GM18507 (cell line): ENCODE measurements at regions not wholly inside any gene's neighbourhood (a gene's known extent, or its start where the extent isn't known, plus 50 kb on each side); places are given as distances from the start of the nearest gene placed in this dataset.

ENCODE experiments used
- DNase-seq: peaks from one replicate; pipeline ENCODE4 v3.0.0; 2011; ENCODE audit warnings: low read depth; ENCODE audit not compliant: insufficient read length; ENCODE audit errors: extremely low spot score
- FAIRE-seq: peaks from 2 replicates; lab custom pipeline; 2011; peaks lifted over from hg19 to GRCh38; lab: Jason Lieb, UNC

DNA sequence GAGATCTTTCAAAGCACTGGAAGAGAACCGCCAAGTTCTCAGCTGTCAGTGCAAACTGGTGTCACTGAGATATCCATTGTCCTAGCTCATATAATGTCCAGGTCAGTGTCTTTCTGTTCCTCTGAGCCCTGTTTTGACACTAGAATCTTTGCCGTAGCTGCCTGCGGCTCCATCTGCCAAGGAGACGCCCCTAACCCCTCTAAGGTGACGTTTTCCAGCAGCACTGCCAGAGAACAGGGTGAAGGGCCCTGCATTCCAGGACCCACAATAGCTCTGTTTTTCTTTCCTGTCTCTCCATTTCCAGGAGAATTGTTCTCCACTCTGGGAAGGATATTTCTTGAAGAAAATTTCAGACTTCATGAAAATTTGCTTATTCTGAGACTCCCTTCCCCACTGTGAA is 181.7 kb upstream of the SLC39A10 start:
- FAIRE-seq (no peak), DNase-seq (no peak)

DNA sequence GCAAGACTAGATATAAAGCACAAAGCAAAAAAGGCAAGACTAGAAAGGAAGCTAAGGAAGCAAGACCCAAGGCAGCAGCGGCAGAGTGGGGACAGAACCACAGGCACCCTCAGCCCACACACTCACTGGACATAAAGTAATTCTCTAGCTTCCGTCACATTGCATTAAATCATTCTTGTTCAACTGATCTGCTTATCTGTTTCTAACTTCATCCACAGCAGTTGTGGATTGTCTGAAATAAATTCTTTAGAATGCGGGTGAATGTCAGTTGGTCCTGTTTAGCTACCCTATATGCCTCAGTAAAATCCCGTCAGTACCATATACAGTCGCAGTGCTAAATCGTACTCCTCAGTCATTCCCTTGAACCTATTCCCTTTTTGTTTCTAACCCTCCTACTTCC is 183.2 kb upstream of the SLC39A10 start:
- DNase-seq (no peak), FAIRE-seq (no peak)

DNA sequence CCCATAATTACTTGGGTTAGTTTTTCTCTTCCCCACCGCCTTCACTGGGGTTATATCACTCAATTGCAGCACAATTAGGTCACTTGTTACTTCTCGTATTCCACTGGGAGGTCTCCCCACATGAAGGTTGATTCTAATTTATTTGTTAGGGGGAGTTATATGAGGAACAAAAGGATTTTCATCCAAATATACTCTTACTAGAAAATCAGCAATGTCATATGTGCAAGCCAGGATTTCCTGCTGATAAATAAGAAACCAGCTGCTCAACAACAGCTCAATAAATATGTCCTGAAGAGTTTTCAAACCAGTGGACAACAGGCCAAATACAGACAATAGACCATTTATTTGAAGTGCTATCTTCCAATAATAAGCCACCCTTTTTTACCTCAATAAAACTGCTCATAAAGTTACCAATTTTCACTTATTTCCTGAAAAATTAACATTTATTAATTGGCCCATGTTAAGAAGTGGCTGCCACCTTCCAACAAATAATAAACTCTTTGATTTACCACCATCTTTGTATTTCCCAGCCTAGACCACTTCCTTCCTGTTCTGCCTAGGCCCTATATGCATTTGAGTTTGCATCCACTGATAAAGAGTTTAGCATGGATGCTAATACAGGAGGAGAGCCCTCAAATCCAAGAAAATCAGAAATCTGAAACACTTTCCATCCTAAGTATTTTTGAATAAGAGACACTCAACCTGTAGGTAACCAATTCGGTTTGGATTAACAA is 184.4 kb upstream of the SLC39A10 start:
- no peak for DNase-seq
- FAIRE-seq = no peak

DNA sequence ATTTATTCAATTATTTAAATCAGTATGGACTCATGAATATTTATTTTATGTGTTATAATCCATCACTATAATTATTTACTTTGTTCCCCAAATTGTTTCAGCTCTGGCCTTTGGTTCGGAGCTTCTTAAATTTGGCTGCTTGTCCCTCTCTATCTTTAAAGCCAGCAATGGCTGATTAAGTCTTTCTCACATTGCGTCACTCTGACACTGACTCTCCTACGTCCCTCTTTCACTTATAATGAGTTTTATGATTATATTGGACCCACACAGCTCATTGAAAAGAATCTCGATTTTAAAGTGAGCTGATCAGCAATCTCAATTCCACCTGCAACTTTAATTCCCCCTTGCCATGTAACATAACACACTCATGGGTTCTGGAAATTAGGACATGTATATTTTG is 185.2 kb upstream of the SLC39A10 start:
- DNase-seq = no peak
- FAIRE-seq = no peak

DNA sequence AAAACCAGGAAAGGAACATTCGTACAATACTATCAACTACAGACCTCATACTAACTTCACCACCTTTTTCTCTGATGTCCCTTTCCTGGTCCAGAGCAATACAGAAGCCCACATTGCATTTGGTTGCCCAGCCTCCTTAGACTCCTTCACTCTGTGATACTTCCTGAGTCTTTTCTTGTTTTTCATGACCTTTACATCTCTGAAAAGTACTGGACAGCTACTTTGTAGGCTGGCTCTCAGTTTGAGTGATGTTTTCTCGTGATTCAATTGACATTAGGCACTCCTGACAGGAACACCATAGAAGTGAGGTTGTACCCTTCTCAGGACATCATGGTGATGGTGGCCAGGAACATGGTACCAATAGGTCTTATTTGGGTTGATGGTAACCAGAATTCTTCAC is 185.9 kb upstream of the SLC39A10 start:
- no peak for DNase-seq
- peak; percentile 47 for FAIRE-seq

DNA sequence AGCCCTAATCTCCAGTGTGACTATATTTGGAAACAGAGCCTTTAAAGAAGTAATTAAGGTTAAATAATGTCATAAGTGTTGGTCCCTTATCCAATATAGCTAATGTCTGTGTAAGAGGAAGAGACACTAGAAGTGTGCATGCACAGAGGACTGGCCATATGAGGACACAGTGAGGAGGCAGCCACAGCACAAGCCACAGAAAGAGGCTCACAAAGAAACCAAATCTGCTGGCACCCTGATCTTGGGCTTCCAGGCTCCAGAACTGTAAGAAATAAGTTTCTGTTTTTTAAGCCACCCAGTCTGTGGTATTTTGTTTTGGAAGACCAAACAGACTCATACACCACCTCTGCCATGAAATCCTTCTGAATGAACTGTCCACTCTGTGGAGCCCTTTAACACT is 186.4 kb upstream of the SLC39A10 start:
- DNase-seq = no peak

DNA sequence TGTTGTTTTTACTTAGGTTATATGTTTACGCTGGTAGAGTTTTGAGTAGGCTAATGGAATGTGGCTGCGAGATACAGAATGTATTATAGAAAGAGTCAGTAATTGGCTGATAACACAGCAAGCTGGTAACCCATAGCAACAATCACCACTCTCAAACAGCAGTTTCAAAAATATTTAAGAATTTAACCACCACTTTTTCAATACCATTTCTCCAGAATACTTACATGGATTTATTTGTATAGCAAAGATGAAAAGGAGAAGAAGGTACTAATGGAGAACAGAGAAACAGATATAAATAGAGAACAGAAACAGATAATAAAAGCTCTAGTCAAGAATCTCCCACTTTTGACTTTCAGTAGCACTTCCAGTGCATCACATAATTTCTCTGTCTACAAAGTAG is 188.3 kb upstream of the SLC39A10 start:
- FAIRE-seq (peak; percentile 79), DNase-seq (no peak)

More for the DNA sequence above, 186.4 kb upstream of the SLC39A10 start:
- peak; percentile 39 for FAIRE-seq

DNA sequence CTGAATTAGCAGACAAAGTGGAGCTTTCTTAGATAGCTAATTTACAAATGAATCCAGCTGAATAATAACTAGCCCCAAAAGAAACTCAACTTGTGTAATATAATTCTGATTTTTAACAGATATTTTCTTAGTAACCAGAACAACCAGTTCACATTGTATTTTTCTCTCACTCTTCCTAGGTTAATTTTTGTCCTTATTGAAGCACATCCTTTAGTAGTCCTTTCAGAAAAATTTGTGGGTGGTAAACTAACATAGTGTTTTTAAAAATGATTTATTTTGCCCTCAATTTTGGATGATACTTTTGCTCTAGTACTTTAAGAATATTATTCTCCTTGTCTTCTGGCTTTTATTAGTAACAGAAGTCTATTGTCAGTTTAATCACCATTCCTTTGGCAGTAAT is 190.6 kb upstream of the SLC39A10 start:
- FAIRE-seq = peak; percentile 59

DNA sequence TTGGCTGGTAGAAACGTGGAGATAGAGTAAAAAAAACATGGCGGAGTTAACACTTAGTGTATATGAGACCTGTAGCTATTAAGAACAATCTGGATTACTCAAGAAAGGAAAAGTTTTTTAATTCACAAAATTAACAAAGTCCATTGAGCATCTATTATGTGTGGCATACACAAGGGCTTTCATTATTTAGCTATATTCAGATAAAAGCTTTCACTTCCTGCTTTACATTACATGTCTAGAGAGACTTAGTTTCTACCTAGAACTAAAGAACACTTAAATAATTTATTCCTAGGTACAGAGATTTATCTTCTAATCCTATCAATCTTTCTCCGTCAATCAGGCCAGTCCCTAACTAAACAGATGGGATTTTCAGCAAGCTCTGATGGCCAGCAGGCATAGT is 196.0 kb upstream of the SLC39A10 start:
- DNase-seq = no peak
- no peak for FAIRE-seq

More for the DNA sequence above, 190.6 kb upstream of the SLC39A10 start:
- DNase-seq = no peak

DNA sequence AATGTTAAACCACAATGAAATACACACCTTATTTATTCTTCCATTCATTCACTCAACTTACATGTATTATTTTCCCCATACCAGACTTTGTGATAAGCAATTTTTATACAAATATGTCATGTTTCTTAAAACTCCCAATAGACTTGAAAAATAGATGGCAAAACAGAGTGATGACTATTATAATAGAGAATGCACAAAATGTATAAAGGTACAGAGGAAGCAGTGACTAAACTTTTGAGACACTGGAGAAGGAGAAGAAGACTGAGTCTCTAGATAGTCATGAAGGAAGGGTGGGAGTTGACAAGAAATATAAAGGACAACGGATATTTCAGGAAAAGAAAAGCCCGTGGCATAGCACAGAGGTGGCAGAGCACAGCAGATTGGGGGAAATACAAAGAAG is 198.1 kb upstream of the SLC39A10 start:
- DNase-seq = no peak
- FAIRE-seq = no peak

DNA sequence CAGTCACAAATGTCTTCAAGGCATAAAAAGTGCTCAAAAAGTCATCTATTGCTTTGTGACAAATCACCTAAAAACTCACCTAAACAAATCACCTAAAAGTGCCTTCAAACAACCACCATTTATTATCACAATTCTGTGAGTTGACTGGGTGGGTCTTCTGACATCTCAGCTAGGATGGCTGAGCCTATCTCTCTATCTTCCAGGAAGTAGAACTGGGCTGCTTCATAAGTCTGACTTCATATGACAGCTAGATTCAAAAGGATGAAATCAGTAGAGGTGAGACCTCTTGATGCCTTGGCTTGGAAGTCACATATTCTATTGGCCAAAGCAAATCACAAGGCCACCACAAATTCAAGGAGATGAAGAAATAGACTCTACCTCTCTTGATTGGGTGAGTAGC is 199.2 kb upstream of the SLC39A10 start:
- FAIRE-seq (no peak), DNase-seq (no peak)

DNA sequence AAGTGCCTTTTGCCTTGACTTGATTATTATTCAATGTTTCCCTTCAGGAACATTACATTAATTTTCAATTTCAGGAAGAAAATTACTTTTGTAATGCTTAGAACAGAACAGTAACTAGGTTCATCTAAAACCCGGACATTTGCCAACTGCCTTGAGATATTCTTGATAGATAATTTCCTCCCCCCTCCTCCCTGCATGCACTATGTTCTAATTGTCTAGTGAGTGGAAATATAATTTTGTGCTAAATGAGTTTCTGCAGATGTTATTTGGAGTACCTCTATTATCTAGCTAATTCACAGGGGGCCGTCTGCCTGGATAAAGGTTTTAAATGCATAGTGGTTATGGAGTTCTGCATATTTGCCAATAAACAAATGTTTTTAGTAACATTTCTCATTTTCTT is 200.3 kb upstream of the SLC39A10 start:
- no peak for DNase-seq
- FAIRE-seq = no peak

DNA sequence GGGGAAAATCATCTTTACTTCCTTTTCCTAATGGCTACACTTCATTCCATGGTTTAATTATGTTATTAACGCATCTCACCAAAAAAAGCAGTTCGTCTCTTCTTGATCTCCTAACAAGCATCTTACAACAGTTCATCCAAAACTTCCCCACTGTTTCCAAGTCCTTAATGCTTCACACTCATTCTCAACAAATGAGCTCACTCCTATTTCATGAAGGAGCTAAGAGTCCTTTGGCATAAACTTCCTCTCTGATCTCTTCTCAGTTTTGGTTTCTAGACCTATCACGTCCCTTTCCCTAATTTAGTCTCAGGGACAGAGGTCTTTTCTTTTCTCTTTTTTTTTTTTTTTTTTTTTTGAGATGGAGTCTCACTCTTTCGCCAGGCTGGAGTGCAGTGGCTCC is 205.9 kb upstream of the SLC39A10 start:
- DNase-seq (no peak), FAIRE-seq (no peak)

DNA sequence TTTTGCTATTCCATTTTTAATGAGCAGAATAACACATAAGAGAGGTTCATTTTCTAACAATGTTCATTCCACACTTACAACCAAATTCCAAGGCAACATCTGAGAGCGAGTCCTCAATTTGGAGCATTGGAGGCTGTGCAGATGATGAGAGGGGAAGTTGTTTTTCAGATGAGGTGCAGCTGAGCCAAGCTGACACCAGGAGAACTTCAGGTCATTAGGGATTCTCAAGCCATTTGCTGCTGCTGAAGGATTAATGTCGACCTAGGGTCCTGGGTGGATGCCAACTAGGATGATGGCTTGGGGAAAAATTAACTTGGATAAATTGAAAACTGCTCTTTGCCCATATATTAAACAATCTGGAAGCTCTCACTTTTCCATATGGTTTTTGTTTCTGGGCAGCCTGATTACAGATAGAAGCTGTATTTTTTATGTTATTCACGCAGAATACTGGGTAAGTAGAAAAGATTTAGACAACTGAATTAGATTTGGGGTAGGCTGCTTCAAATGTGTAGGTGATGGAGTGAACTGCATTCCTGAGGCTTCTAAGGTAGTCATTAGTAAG is 206.4 kb upstream of the SLC39A10 start:
- DNase-seq = no peak
- no peak for FAIRE-seq

DNA sequence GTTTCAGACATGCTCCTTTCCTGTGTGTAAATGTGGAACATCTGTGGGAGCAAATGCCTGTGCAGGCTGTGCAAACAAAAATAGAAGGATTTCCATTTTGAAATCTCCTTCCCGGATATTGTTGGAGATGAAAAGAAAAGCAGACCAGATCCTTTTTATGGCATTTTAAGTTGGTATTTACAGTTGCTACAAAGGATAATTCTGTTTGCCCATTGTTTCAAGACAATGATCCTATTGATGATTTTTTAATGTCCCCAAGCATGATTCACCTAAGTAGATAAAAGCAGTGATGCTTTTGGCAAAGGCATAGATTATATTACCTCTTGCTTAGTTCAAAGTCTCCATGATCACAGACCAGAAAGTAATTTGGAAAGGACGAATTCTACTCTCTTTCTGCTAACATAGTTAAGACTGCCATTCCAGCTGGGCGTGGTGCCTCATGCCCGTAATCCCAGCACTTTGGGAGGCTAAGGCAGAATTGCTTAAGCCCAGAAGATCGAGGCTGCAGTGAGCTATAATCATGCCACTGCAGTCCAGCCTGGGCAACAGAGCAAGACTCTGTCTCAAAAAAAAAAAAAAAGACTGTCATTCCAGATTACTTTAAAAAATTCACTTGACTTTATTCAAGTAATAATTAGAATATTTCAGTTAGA is 209.6 kb upstream of the SLC39A10 start:
- FAIRE-seq (no peak), DNase-seq (no peak)

DNA sequence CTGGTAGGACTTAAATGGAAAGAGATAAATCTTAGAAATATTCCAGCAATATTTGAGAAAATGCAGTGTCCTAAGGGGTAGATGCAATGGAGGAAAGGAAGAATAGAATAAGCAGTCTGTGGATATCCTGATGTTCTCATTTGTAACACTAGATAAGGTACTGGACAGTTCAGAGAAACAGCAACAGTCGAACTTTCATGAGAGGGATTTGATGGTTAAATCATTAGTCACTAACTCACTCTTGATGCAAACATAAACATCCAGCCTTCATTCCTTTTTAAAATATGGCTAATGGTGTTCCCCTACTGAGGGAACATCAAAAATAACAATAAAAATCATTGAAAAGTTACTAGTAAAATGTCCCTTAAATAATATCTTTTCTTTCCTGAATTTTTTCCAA is 211.4 kb upstream of the SLC39A10 start:
- no peak for DNase-seq

DNA sequence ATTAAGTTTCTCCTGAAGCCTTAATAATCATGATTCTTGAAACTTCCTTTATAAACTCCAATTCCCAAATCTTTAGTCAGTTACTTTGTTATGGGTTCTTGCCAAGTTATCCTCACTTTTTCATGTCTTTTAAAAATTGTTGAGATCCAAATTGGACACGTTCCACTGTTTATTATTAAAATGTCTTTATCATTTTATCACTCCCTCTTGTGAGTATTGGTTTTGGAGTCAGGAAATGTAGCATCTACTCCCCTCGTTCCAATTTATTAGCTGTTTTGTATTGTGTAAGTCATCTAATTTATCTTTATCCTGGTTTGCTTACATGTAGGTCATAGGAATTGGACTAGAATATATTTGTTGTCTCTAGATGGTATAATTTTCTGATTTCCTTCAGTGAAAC is 213.1 kb upstream of the SLC39A10 start:
- DNase-seq (no peak), FAIRE-seq (no peak)

More for the DNA sequence above, 211.4 kb upstream of the SLC39A10 start:
- FAIRE-seq = no peak

DNA sequence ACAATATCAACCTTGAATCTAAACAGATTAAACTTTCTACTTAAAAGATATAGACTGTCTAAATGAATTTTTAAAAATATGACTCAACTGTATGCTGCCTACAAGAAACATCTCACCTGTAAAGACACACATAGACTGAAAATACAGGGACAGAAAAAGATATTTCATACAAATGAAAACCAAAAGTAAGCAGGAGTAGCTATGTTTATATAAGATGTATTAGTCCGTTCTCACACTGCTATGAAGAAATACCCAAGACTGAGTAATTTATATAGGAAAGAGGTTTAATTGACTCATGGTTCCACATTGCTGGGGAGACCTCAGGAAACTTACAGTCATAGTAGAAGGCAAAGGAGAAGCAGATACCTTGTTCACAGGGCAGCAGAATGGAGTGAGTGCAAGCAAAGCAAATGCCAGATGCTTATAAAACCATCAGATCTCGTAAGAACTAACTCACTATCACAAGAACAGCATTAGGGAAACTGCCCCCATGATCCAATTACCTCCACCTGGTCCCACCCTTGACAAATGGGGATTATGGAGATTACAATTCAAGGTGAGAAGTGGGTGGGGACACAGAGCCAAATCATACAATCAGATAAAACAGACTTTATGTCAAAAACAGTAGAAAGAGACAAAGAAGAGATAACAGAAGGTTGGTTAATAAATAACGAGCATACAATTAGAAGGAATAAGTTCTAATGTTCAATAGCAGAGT is 214.4 kb upstream of the SLC39A10 start:
- no peak for FAIRE-seq

DNA sequence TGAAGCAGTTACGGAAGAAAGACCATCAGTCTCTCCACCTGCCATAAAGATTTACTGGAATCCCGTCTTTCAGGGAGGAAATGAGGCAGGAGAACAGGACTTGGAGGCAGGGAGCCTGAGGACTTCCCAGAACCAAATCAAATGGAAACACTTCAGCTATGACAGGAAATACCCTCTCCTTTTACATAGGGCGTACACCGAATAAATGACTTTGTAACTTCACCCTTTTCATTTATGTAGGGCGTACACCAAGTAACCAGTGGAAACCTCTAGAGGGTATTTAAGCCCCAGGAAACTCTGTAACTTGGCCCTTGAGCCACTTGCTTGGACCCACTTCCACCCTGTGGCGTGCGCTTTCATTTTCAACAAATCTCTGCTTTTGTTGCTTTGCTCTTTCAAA is 218.3 kb upstream of the SLC39A10 start:
- DNase-seq (no peak), FAIRE-seq (no peak)

More for the DNA sequence above, 214.4 kb upstream of the SLC39A10 start:
- DNase-seq = no peak

DNA sequence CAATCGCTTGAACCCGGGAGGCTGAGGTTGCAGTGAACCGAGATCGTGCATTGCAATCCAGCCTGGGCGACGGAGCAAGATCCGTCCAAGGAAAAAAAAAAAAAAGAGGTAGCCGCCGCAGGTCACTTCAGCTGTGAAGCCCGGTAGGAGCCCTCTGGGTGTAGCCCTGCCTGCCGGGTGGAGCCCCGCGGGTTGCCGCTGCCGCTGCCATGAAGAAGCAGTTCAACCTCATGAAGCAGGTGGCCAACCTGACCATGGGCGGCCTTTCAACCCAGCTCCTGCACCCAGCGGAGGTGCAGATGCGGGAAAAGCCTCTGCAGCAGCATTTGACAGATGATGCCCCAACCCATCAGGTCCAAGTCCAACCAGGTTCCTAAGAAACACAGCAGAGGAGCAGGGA is 219.5 kb upstream of the SLC39A10 start:
- DNase-seq (no peak), FAIRE-seq (no peak)
